GM18498 (cell line): ENCODE measurements at regions not wholly inside any gene's neighbourhood (a gene's known extent, or its start where the extent isn't known, plus 50 kb on each side); places are given as distances from the start of the nearest gene placed in this dataset.
"Not testable (repeated sequence)": the region's sequence is repeated elsewhere in the genome, so short reads cannot be mapped to it uniquely, and the experiment has no call there.

Experiments
- ATAC-seq: cut with Tn5 transposase; IDR thresholded peaks from one replicate; pipeline ENCODE4 v1.9.1; 2021; ENCODE audit warnings: mild to moderate bottlenecking, moderate library complexity; ENCODE audit not compliant: unreplicated experiment

- no peak for ATAC-seq
Measured at GRCh38 chr4:160283081-160283480, 1180.2 kb downstream of the RAPGEF2 start.

- ATAC-seq = no peak
Measured at GRCh38 chr4:160284516-160284915, 1181.6 kb downstream of the RAPGEF2 start.

- no peak for ATAC-seq
Measured at GRCh38 chr4:160286051-160286450, 1183.2 kb downstream of the RAPGEF2 start.

GRCh38 chr4:160296476-160296875, 1193.6 kb downstream of the RAPGEF2 start:
- no peak for ATAC-seq

- ATAC-seq = no peak
Measured at GRCh38 chr4:160299177-160299576, 1196.3 kb downstream of the RAPGEF2 start.

- no peak for ATAC-seq
Measured at GRCh38 chr4:160299608-160300007, 1196.7 kb downstream of the RAPGEF2 start.

GRCh38 chr4:160316036-160316435, 1213.2 kb downstream of the RAPGEF2 start:
- ATAC-seq = no peak

- ATAC-seq = no peak
Measured at GRCh38 chr4:160318567-160319220, 1215.8 kb downstream of the RAPGEF2 start.

- ATAC-seq = no peak
Measured at GRCh38 chr4:160319221-160319867, 1216.5 kb downstream of the RAPGEF2 start.

- no peak for ATAC-seq
Measured at GRCh38 chr4:160319868-160320260, 1217.0 kb downstream of the RAPGEF2 start.

GRCh38 chr4:160326110-160326509, 1223.2 kb downstream of the RAPGEF2 start:
- no peak for ATAC-seq

GRCh38 chr4:160347197-160347596, 1244.3 kb downstream of the RAPGEF2 start:
- ATAC-seq = no peak

- no peak for ATAC-seq
Measured at GRCh38 chr4:160350944-160351343, 1248.1 kb downstream of the RAPGEF2 start.

GRCh38 chr4:160352637-160353036, 1249.8 kb downstream of the RAPGEF2 start:
- ATAC-seq = no peak

- no peak for ATAC-seq
Measured at GRCh38 chr4:160353548-160353947, 1250.7 kb downstream of the RAPGEF2 start.

GRCh38 chr4:160362478-160362877, 1259.6 kb downstream of the RAPGEF2 start:
- ATAC-seq = no peak

- ATAC-seq = no peak
Measured at GRCh38 chr4:160364217-160364616, 1261.3 kb downstream of the RAPGEF2 start.

GRCh38 chr4:160364665-160365064, 1261.8 kb downstream of the RAPGEF2 start:
- not testable (repeated sequence) for ATAC-seq

- not testable (repeated sequence) for ATAC-seq
Measured at GRCh38 chr4:160365383-160365782, 1262.5 kb downstream of the RAPGEF2 start.

- ATAC-seq = no peak
Measured at GRCh38 chr4:160370046-160370445, 1267.2 kb downstream of the RAPGEF2 start.

GRCh38 chr4:160371446-160371845, 1268.6 kb downstream of the RAPGEF2 start:
- ATAC-seq = no peak

- no peak for ATAC-seq
Measured at GRCh38 chr4:160372390-160372789, 1269.5 kb downstream of the RAPGEF2 start.

- no peak for ATAC-seq
Measured at GRCh38 chr4:160373911-160374310, 1271.0 kb downstream of the RAPGEF2 start.
